ENCODE measurements at regions not wholly inside any gene's neighbourhood (a gene's known extent, or its start where the extent isn't known, plus 50 kb on each side); places are given as distances from the start of the nearest gene placed in this dataset.

- DNase-seq: no peak
Observed at GRCh38 chr1:228850141-228851100, 115.1 kb downstream of the RHOU start.

- no peak for DNase-seq
Observed at GRCh38 chr1:228851193-228851592, 115.9 kb downstream of the RHOU start.

DNA sequence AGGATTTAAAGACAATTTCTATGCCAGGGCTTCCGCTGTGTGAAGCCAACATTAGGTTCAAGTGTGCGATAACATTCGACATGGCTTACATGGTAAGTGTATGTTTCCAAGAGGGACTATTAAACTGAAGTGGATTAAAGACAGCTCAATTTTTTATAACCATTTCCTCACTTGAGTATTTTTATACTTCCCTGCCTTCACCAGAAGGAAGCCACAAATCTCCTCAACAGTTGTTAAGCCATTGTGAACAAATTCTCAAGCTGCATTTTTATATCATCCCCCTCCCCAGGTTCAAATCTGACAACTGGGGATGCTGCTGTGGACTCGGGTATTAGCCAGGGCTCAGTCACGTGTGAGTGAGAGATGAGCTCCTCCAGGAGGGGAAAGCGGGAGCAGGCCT is 116.3 kb downstream of the RHOU start:
- DNase-seq: no peak

DNA sequence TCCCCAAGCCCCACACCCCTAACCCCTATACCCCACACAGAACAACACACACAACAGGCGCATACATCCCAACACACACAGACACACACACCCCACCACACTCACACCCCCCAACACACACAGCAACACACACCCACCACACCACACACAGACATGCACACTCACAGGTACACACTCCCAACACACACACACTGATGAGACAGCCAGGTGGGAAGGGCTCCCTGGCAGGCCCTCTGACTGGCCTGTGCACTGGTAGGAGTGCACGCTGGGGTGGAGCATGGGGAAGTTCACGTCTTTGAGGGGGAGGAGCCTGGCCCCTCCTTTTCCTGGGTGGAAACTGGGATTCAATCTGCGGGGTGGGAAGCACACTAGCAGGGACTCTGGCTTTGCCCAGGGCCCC is 116.7 kb downstream of the RHOU start:
- DNase-seq: no peak

DNA sequence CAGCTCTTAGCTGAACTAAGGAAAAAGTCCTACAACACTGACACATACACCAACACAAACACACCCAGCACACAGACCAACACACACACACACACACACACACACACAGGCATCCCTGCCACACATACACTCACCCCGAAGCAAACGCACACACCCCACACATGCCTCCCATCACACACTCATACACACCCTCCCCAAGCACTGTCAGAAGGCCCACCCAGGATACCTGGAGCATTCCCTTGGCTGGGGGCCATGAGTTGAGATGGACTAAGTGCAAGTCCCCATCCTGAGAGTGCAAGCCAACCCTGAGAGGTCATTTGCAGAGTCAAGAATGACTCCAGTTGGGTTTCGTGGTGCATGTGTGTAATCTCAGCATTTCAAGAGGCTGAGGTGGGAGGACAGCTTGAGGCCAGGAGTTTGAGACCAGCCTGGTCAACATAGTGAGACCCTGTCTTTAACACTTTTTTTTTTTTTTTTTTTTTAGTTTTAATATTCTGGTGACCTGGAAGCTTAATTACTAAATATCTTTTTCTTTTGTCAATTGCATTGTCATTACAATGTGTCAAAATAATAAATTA is 117.3 kb downstream of the RHOU start:
- DNase-seq: no peak

GRCh38 chr1:228853191-228853590 is 117.9 kb downstream of the RHOU start:
- DNase-seq: no peak

DNA sequence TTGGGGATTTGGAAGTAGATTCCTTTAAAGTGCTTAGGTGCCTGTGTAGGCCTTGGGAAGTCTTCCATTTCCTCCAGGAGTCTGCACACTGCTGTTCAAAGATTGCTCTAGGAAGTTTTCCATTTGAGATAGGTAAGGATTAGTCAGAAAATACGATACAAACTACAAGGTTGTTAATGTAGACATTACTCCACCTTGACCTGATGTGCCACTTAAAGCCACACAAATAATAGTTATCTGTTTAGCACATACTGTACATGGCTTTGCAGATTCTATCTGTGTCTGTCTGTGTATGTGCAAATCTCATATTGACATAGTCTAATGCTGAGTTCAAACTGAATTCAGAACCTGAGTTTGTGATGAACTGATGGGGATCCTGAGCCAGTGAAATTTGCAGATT is 118.4 kb downstream of the RHOU start:
- no peak for DNase-seq

GRCh38 chr1:228854907-228855306 is 119.6 kb downstream of the RHOU start:
- DNase-seq: no peak

GRCh38 chr1:228857611-228858010 is 122.3 kb downstream of the RHOU start:
- no peak for DNase-seq

- no peak for DNase-seq
Observed at GRCh38 chr1:228860911-228861831, 125.9 kb downstream of the RHOU start.

DNA sequence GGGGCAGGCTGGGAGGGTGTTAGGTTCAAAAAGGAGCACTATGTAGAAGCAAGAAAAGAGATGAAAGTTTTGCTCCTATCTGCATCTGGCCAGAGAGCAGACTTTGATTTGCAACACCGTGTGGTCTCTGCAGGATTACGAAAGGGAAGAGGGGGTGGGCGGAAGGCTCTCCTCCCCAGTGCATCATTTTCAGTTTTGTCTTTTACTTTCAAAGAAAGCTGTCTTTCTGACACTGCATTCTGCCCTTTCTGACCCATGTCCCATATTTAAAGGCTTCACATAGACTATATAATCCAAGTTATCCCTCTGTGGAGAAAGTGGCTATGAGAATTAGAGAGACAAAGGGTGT is 126.5 kb downstream of the RHOU start:
- no peak for DNase-seq

DNA sequence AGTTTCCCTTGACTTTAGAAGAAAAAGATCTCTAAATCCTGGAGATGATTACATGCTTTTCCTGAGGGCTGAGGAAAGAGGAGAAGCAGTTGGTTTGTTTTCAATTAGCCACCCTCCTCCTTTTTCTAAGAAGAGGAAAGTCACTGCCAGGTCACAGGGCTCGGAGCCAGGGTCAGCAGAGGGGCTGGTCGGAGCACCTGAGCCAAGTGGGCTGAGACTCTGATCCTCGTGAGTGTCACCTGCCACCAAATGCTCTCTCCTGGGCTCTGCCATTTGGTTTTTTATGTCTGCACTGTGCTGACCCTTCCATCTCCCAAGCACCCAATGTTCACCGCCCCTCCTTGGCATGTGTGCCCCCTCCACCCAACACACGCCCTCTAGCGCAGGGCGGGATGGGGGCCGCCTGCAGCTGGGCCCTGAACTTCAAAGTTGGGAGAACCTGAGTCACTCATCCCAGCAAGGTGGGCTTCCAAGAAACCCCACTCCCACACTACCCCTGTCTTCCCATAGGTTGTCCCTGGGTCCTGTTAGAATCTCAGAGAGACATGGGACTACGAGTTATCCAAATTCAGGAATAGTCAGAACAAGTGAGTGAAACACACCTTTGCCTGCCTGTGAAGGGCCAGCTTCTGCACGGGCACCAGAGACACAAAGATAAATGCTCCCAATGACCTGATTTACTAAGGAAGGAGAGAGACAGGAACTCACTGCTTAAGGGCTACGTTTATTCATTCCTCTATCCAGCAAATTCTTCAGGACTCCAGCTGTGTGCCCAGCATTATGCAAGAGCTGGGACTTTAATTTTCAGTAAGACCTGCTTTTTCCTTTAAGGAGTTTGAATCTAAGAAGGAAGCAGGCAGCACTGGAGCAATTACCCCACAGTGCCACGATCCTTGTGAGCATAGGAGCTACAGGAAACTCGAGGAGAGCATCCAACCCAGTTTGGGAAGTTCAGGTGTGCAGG is 127.5 kb downstream of the RHOU start:
- no peak for DNase-seq

DNA sequence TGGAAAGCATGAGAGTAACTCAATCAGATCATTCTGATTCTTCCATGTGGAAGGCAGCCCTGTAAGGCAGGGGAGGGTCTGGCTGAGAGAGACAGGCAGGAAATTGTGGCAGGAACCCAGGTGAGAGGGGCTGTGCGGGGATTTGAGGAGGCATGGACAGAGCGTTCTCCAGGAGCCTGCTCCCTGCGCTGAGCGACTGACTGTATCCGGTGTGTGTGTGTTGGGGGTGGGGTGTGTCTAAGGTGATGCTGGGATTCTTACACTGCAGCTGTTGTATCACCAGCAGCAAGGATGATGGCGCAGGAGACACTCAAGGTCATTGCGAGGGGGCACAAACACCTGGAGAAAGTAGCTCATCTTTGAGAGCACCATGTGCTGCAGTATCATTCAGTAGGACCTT is 128.5 kb downstream of the RHOU start:
- no peak for DNase-seq

- no peak for DNase-seq
Observed at GRCh38 chr1:228865627-228866330, 130.5 kb downstream of the RHOU start.

DNA sequence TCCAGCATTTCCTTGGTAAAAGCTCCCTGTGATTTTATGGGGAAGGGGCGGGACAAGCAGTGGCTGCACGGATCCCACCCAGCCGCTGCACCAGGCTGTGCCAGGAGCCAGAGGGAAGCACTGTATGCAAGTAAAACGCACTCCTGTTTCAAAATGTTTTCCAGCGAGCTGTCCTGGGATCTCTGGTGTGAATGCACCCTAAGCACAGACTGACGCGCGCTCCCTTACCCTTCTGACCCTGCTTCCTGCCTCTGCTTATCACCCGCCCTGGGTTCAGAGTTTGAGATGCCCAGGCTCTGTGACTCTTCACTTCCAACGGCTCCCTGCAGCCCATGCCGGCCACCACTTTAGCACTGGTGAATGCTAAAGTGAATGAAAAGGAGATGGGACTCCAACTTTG is 131.2 kb downstream of the RHOU start:
- DNase-seq: no peak

- DNase-seq: no peak
Observed at GRCh38 chr1:228867108-228867950, 132.1 kb downstream of the RHOU start.

- DNase-seq: no peak
Observed at GRCh38 chr1:228867951-228868730, 132.9 kb downstream of the RHOU start.

GRCh38 chr1:228868731-228869024 is 133.4 kb downstream of the RHOU start:
- DNase-seq: no peak

GRCh38 chr1:228869312-228869824 is 134.1 kb downstream of the RHOU start:
- DNase-seq: no peak
